Kidney (tissue), 13 donors: ENCODE measurements at regions not wholly inside any gene's neighbourhood (a gene's known extent, or its start where the extent isn't known, plus 50 kb on each side); places are given as distances from the start of the nearest gene placed in this dataset.

ENCODE experiments used
- DNase-seq, 5 donors: peaks; one replicate each; pipeline ENCODE4 v3.0.0-alpha.2; 2013 to 2020
- FAIRE-seq: peaks from 2 replicates; lab custom pipeline; 2012; peaks lifted over from hg19 to GRCh38; lab: Jason Lieb, UNC
- H3K27ac ChIP-seq, 2 donors: one replicate each; pipeline ENCODE4 v1.7.0; 2013; ENCODE audit warnings: low read depth in 2 of 2, low read length in 2 of 2, inconsistent platforms in 1 of 2
- H3K27me3 ChIP-seq: one replicate; pipeline ENCODE4 v1.7.1; 2013; ENCODE audit warnings: low read length, inconsistent platforms; ENCODE audit not compliant: control insufficient read depth, insufficient read depth
- H3K36me3 ChIP-seq, 3 donors: one replicate each; pipeline versions ENCODE4 v1.7.0 to v1.7.1; 2013; ENCODE audit warnings: low read length in 3 of 3, control low read depth in 1 of 3, inconsistent platforms in 1 of 3; ENCODE audit not compliant: insufficient read depth in 3 of 3, control insufficient read depth in 2 of 3
- H3K4me1 ChIP-seq, 3 donors: one replicate each; pipeline versions ENCODE4 v1.7.0 to v1.7.1; 2013; ENCODE audit warnings: low read length in 3 of 3, inconsistent platforms in 1 of 3, low read depth in 1 of 3; ENCODE audit not compliant: control insufficient read depth in 2 of 3, insufficient read depth in 2 of 3
- H3K4me3 ChIP-seq, 3 donors: one replicate each; pipeline versions ENCODE4 v1.7.0 to v1.8.1; 2013; ENCODE audit warnings: low read length in 3 of 3, control low read depth in 1 of 3, inconsistent platforms in 1 of 3
- H3K9ac ChIP-seq, 3 donors: one replicate each; pipeline versions ENCODE4 v1.7.0 to v1.7.1; 2013; ENCODE audit warnings: low read length in 3 of 3, control low read depth in 1 of 3, inconsistent platforms in 1 of 3
- H3K9me3 ChIP-seq, 3 donors: one replicate each; pipeline versions ENCODE4 v1.7.0 to v1.7.1; 2013; ENCODE audit warnings: low read length in 3 of 3, control low read depth in 1 of 3, inconsistent platforms in 1 of 3; ENCODE audit not compliant: control insufficient read depth in 2 of 3, insufficient read depth in 1 of 3
- CTCF ChIP-seq: IDR thresholded peaks from 3 replicates; pipeline ENCODE4 v1.5.1; 2012; ENCODE audit warnings: mild to moderate bottlenecking, moderate library complexity, borderline replicate concordance; ENCODE audit not compliant: insufficient read depth; ENCODE audit errors: extremely low read depth
- intact Hi-C: fragments of 100-400 bp; cut with DNase I; formaldehyde crosslinking; loops from one replicate; pipeline ENCODE4 v1.11.1; 2022
- donor health status: control.
- donor health status: control.
- donor health status: control.
- donor health status: control.
- donor health status: control.
- donor health status: DM: yes; HTN: yes; CAD: no.
- donor health status: Normal renal cell carcinoma (clear cell type).

- FAIRE-seq (no peak), DNase-seq (peak in 4 of 5 donors; percentile 80 to 87 (median 84))
- TF ChIP-seq CTCF = no peak
- H3K9ac ChIP-seq = no peak overlapping the region
- intact Hi-C loops = no loop called here
- no peaks in the 10 kb centered on the region for H3K4me1 ChIP-seq
- no peaks in the 10 kb centered on the region for H3K9me3 ChIP-seq
- H3K36me3 ChIP-seq = no peaks in the 10 kb centered on the region
- no peak overlapping the region for H3K27ac ChIP-seq
- no peak overlapping the region for H3K4me3 ChIP-seq
- H3K27me3 ChIP-seq = no peaks in the 10 kb centered on the region
Measured at GRCh38 chr3:194019398-194020165, 116.4 kb upstream of the HES1 start.

- H3K9me3 ChIP-seq = no peaks in the 10 kb centered on the region
- H3K9ac ChIP-seq = no peak overlapping the region
- no peak for FAIRE-seq
- H3K4me1 ChIP-seq = no peaks in the 10 kb centered on the region
- no peak overlapping the region for H3K27ac ChIP-seq
- no peak for DNase-seq
- intact Hi-C loops = no loop called here
- H3K36me3 ChIP-seq = no peaks in the 10 kb centered on the region
- TF ChIP-seq CTCF = no peak
- H3K27me3 ChIP-seq = no peaks in the 10 kb centered on the region
- H3K4me3 ChIP-seq = no peak overlapping the region
Measured at GRCh38 chr3:194022052-194022451, 113.9 kb upstream of the HES1 start.

- intact Hi-C loops = no loop called here
- no peak overlapping the region for H3K4me3 ChIP-seq
Measured at GRCh38 chr3:194022816-194023215, 113.1 kb upstream of the HES1 start.

More at GRCh38 chr3:194022816-194023215, 113.1 kb upstream of the HES1 start:
- H3K27me3 ChIP-seq = no peaks in the 10 kb centered on the region
- FAIRE-seq = no peak
- DNase-seq = peak in 1 of 5 donors; percentile 19
- H3K36me3 ChIP-seq = no peaks in the 10 kb centered on the region
- no peaks in the 10 kb centered on the region for H3K4me1 ChIP-seq
- H3K9ac ChIP-seq = no peak overlapping the region
- H3K27ac ChIP-seq = no peak overlapping the region
- TF ChIP-seq CTCF = no peak
- H3K9me3 ChIP-seq = no peaks in the 10 kb centered on the region
